Effector memory CD4-positive, alpha-beta T cell (primary cell): ENCODE measurements at regions not wholly inside any gene's neighbourhood (a gene's known extent, or its start where the extent isn't known, plus 50 kb on each side); places are given as distances from the start of the nearest gene placed in this dataset.

Source experiments
- DNase-seq, 3 donors: peaks; one replicate each; pipeline ENCODE4 v3.0.0-alpha.2; 2020
- H3K27ac ChIP-seq: 2 replicates; pipeline ENCODE4 v1.7.0; 2013; ENCODE audit warnings: mild to moderate bottlenecking, low read length, moderate library complexity; ENCODE audit not compliant: insufficient read depth, poor library complexity, severe bottlenecking
- H3K27me3 ChIP-seq: replicated peaks from 2 replicates; pipeline ENCODE4 v1.7.0; 2013; ENCODE audit warnings: mild to moderate bottlenecking, low read length; ENCODE audit not compliant: insufficient read depth, control insufficient read depth, poor library complexity, severe bottlenecking
- H3K36me3 ChIP-seq: 2 replicates; pipeline ENCODE4 v1.7.0; 2013; ENCODE audit warnings: mild to moderate bottlenecking, low read length, moderate library complexity; ENCODE audit not compliant: control insufficient read depth, insufficient read depth
- H3K4me1 ChIP-seq: 2 replicates; pipeline ENCODE4 v1.7.0; 2013; ENCODE audit warnings: low read length, mild to moderate bottlenecking; ENCODE audit not compliant: control insufficient read depth, insufficient read depth, poor library complexity, severe bottlenecking
- H3K4me3 ChIP-seq: 2 replicates; pipeline ENCODE4 v1.7.0; 2013; ENCODE audit warnings: low read length, low read depth, mild to moderate bottlenecking; ENCODE audit not compliant: insufficient read depth, poor library complexity, severe bottlenecking
- H3K9me3 ChIP-seq: 2 replicates; pipeline ENCODE4 v1.7.0; 2013; ENCODE audit warnings: mild to moderate bottlenecking, low read length, moderate library complexity; ENCODE audit not compliant: control insufficient read depth

DNA sequence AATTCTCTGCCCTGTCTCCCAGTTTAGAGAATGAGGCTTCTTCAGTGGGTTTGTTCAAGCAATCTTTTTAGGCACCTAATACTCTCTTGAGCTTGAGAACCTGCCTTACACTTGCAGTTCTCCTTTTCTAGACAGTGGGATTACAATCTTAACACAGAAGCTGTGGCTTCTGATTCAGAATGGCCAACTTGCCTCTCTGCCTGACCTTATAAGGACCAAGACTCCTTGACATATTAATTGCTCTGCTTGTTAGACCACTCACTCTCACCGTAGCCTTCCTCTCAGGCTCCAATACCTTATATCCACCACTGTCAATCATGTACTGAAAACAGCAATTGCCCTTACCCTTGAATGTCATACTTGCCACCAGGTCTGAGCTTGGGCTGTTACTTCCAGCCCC is 338.7 kb upstream of the MAOA start:
- no peak for DNase-seq
- Histone ChIP-seq H3K27me3 (no peaks in the 10 kb centered on the region), H3K36me3 (no peaks in the 10 kb centered on the region), H3K9me3 (no peaks in the 10 kb centered on the region), H3K4me3 (no peak overlapping the region), H3K4me1 (no peaks in the 10 kb centered on the region), H3K27ac (no peak overlapping the region)

DNA sequence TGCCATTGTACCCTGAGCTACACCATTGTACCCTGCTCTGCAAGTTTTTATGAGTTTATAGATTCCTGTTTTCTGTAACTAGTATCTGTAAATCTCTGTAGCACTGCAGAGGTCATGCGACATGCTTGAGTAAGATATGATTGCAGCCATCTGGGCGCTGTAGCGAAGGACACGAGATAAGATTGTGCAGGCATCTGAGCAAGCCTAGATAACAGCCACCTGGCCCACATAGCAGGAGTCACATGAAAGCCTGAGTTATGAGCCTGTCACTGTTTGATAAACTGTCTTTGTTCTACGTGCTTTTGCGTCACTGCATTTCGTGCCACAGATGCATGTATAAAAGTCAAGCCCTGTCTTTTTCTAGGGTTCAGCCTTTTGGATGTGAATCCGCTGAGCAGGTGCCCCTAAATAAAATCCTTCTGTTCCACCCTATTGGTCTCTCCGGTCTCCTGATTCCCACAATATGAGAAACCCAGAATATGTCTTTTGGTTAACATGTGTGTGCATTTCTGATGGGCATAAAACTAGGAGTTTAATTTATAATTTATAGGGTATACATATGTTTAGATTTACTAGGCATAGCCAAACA is 327.6 kb upstream of the MAOA start:
- Histone ChIP-seq H3K27me3 (no peaks in the 10 kb centered on the region), H3K4me1 (no peaks in the 10 kb centered on the region), H3K4me3 (no peak overlapping the region), H3K36me3 (no peaks in the 10 kb centered on the region), H3K27ac (no peak overlapping the region), H3K9me3 (peaks cover 3% of the 10 kb centered on the region)
- no peak for DNase-seq

- no peak for DNase-seq
- no peak overlapping the region for H3K27ac ChIP-seq
- H3K9me3 ChIP-seq: peaks cover 3% of the 10 kb centered on the region
- H3K36me3 ChIP-seq: no peaks in the 10 kb centered on the region
- no peaks in the 10 kb centered on the region for H3K4me1 ChIP-seq
- H3K4me3 ChIP-seq: no peak overlapping the region
- H3K27me3 ChIP-seq: no peaks in the 10 kb centered on the region
These were observed 322.6 kb upstream of the MAOA start for GRCh38 chrX:43333543-43333942.

GRCh38 chrX:43345166-43345565 is 310.9 kb upstream of the MAOA start:
- Histone ChIP-seq H3K4me1 (no peaks in the 10 kb centered on the region), H3K4me3 (no peak overlapping the region), H3K9me3 (no peaks in the 10 kb centered on the region), H3K36me3 (no peaks in the 10 kb centered on the region), H3K27me3 (no peaks in the 10 kb centered on the region), H3K27ac (no peak overlapping the region)
- no peak for DNase-seq

DNA sequence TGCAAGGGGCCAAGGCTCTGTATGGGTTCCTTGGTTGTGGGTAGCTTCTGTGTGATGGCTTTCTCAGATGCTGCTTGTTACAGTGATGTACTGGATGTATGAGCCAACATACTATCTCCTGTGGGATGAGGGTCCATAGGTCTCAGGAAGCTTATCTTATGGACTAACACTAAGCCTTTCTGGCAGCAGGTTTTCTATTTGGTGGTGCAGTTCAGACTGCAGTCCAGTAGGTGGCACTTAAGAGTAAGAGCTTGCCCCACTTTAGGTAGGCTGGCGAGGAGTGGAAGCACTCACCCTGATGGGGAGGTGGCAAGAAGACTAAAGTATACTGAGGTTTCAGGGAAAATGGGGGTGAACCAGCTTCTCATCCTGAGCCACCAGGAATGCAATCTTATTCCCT is 306.7 kb upstream of the MAOA start:
- Histone ChIP-seq H3K27me3 (no peaks in the 10 kb centered on the region), H3K27ac (no peak overlapping the region), H3K4me3 (no peak overlapping the region), H3K36me3 (no peaks in the 10 kb centered on the region), H3K4me1 (no peaks in the 10 kb centered on the region), H3K9me3 (no peaks in the 10 kb centered on the region)
- DNase-seq: peak in 1 of 3 donors; percentile 8

GRCh38 chrX:43350935-43351334 is 305.2 kb upstream of the MAOA start:
- no peaks in the 10 kb centered on the region for H3K4me1 ChIP-seq
- no peak for DNase-seq
- H3K27me3 ChIP-seq: no peaks in the 10 kb centered on the region
- H3K36me3 ChIP-seq: no peaks in the 10 kb centered on the region
- H3K27ac ChIP-seq: no peak overlapping the region
- no peak overlapping the region for H3K4me3 ChIP-seq
- no peaks in the 10 kb centered on the region for H3K9me3 ChIP-seq

GRCh38 chrX:43357741-43358140 is 298.4 kb upstream of the MAOA start:
- no peak overlapping the region for H3K4me3 ChIP-seq
- H3K36me3 ChIP-seq: no peaks in the 10 kb centered on the region
- DNase-seq: no peak
- H3K4me1 ChIP-seq: no peaks in the 10 kb centered on the region
- H3K9me3 ChIP-seq: no peaks in the 10 kb centered on the region
- H3K27ac ChIP-seq: no peak overlapping the region
- no peaks in the 10 kb centered on the region for H3K27me3 ChIP-seq

- no peaks in the 10 kb centered on the region for H3K36me3 ChIP-seq
- no peaks in the 10 kb centered on the region for H3K27me3 ChIP-seq
- DNase-seq: no peak
- H3K9me3 ChIP-seq: no peaks in the 10 kb centered on the region
- no peaks in the 10 kb centered on the region for H3K4me1 ChIP-seq
- H3K4me3 ChIP-seq: no peak overlapping the region
- H3K27ac ChIP-seq: no peak overlapping the region
These were observed 283.1 kb upstream of the MAOA start for GRCh38 chrX:43373032-43373431.

- H3K36me3 ChIP-seq: no peaks in the 10 kb centered on the region
- H3K4me3 ChIP-seq: no peak overlapping the region
- H3K9me3 ChIP-seq: no peaks in the 10 kb centered on the region
- H3K4me1 ChIP-seq: no peaks in the 10 kb centered on the region
- no peak overlapping the region for H3K27ac ChIP-seq
- no peak for DNase-seq
- no peaks in the 10 kb centered on the region for H3K27me3 ChIP-seq
These were observed 281.0 kb upstream of the MAOA start for GRCh38 chrX:43375136-43375535.

DNA sequence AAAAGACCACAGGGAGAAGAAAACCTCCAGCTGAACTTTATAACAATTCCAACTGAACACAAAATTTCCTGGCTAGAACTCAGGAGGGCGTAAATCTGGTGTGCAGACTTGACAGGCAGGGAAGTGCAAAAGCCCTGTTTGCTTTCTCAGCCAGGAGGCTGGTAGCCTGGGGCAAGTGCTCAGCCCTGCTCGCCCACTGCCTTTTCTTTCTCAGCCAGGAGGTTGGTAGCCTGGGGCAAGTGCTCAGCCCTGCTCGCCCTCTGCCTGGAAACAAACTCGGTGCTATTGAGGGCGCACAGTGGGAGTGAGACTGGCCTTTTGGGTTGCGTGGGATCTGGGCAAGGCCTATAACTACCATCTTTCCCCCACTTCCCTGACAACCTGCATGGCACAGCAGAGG is 275.4 kb upstream of the MAOA start:
- no peaks in the 10 kb centered on the region for H3K4me1 ChIP-seq
- no peak overlapping the region for H3K4me3 ChIP-seq
- H3K27ac ChIP-seq: no peak overlapping the region
- H3K36me3 ChIP-seq: no peaks in the 10 kb centered on the region
- no peaks in the 10 kb centered on the region for H3K9me3 ChIP-seq
- DNase-seq: no peak
- H3K27me3 ChIP-seq: no peaks in the 10 kb centered on the region

GRCh38 chrX:43386875-43387274 is 269.2 kb upstream of the MAOA start:
- DNase-seq: no peak
- Histone ChIP-seq H3K9me3 (no peaks in the 10 kb centered on the region), H3K4me1 (no peaks in the 10 kb centered on the region), H3K36me3 (no peaks in the 10 kb centered on the region), H3K4me3 (no peak overlapping the region), H3K27ac (no peak overlapping the region), H3K27me3 (no peaks in the 10 kb centered on the region)
